PC-9 (cell line): ENCODE measurements at regions not wholly inside any gene's neighbourhood (a gene's known extent, or its start where the extent isn't known, plus 50 kb on each side); places are given as distances from the start of the nearest gene placed in this dataset.

Source experiments
- CTCF ChIP-seq: fragments of 200-600 bp; sonication (generic); conservative IDR thresholded peaks from 2 replicates; pipeline ENCODE4 v1.6.1; 2017; ENCODE audit warnings: mixed run types, antibody characterized with exemption, mild to moderate bottlenecking, moderate library complexity
- EZH2 ChIP-seq: fragments of 200-600 bp; sonication (generic); IDR thresholded peaks from 2 replicates; pipeline ENCODE4 v1.8.0; 2017; ENCODE audit warnings: antibody characterized with exemption, low read depth

DNA sequence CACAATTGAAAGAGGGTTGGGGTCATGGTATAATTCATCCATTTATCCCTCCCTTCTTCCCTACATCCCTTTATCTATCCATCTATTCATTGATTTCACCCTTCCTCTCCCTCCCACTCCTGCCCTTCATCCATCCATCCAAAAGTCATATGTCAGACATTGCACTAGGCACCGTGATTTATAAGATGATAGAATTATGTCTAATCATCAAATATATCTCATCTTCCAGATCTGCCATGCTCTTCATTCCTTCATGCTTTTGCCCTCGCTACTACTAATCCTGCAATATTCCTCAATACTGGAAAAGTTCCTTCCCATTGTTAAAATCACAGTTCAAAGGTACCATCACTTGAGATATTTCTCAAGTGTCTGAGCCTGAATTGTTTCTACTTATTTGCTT lies 335.2 kb upstream of the CDH11 start:
- TF ChIP-seq CTCF, result no peak
- no peak for TF ChIP-seq EZH2
